Naive thymus-derived CD4-positive, alpha-beta T cell (primary cell): ENCODE measurements at regions not wholly inside any gene's neighbourhood (a gene's known extent, or its start where the extent isn't known, plus 50 kb on each side); places are given as distances from the start of the nearest gene placed in this dataset.
A peak's percentile ranks its signal among the peaks of the same experiment; 100 is the strongest.

ENCODE experiments used
- ATAC-seq: fragments of 150-1000 bp; cut with Tn5 transposase; 2 replicates; pipeline ENCODE4 v1.10.0; 2021; ENCODE audit warnings: mild to moderate bottlenecking, moderate library complexity
- CTCF ChIA-PET: fragments of 350-600 bp; sonication (Branson Sonifier 250); formaldehyde crosslinking; loops from one replicate; lab custom pipeline; 2021; ENCODE audit warnings: antibody characterized with exemption; lab: Charles Lee
- POLR2A ChIA-PET: fragments of 350-600 bp; sonication (Branson Sonifier 250); formaldehyde crosslinking; loops from one replicate; lab custom pipeline; 2021; ENCODE audit warnings: antibody characterized with exemption, inconsistent platforms; lab: Charles Lee
- DNase-seq, 9 donors: peaks; one replicate each; pipeline versions ENCODE4 v3.0.0 to v3.0.0-alpha.2; 2020 to 2022; ENCODE audit warnings: mixed read lengths in 1 of 9
- H3K27ac ChIP-seq: one replicate; pipeline ENCODE4 v1.7.0; 2013; ENCODE audit warnings: mild to moderate bottlenecking, low read depth, low read length, moderate library complexity
- H3K27me3 ChIP-seq, 2 donors: one replicate each; pipeline ENCODE4 v1.7.0; 2013; ENCODE audit warnings: low read length in 2 of 2, mild to moderate bottlenecking in 2 of 2, moderate library complexity in 2 of 2; ENCODE audit not compliant: control insufficient read depth in 2 of 2, insufficient read depth in 2 of 2
- H3K36me3 ChIP-seq, 3 experiments: 1 replicate in 2 of 3; 2 replicates in 1 of 3; pipeline ENCODE4 v1.7.0; 2013; ENCODE audit warnings: low read length in 3 of 3, mild to moderate bottlenecking in 3 of 3, moderate library complexity in 1 of 3; ENCODE audit not compliant: insufficient read depth in 3 of 3, control insufficient read depth in 2 of 3
- H3K4me1 ChIP-seq, 2 donors: one replicate each; pipeline ENCODE4 v1.7.0; 2013; ENCODE audit warnings: low read length in 2 of 2, mild to moderate bottlenecking in 2 of 2, moderate library complexity in 1 of 2; ENCODE audit not compliant: control insufficient read depth in 2 of 2, insufficient read depth in 2 of 2
- H3K4me3 ChIP-seq: 2 replicates; pipeline ENCODE4 v1.7.0; 2013; ENCODE audit warnings: mild to moderate bottlenecking, low read length
- H3K9me3 ChIP-seq, 3 experiments: 1 replicate in 2 of 3; 2 replicates in 1 of 3; pipeline ENCODE4 v1.7.0; 2013; ENCODE audit warnings: low read length in 3 of 3; ENCODE audit not compliant: control insufficient read depth in 2 of 3
- H3K27ac Mint-ChIP-seq, 9 donors: one replicate each; pipeline ENCODE4 v1.8.0; 2020 to 2022; ENCODE audit warnings: mixed read lengths in 9 of 9, mild to moderate bottlenecking in 8 of 9, moderate library complexity in 5 of 9, inconsistent platforms in 2 of 9
- H3K27me3 Mint-ChIP-seq, 5 donors: one replicate each; pipeline ENCODE4 v1.8.0; 2021 to 2022; ENCODE audit warnings: mixed read lengths in 5 of 5, mild to moderate bottlenecking in 1 of 5
- H3K36me3 Mint-ChIP-seq, 5 donors: one replicate each; pipeline ENCODE4 v1.8.0; 2020 to 2022; ENCODE audit warnings: mixed read lengths in 5 of 5, mild to moderate bottlenecking in 3 of 5, inconsistent platforms in 1 of 5
- H3K4me1 Mint-ChIP-seq, 7 donors: one replicate each; pipeline ENCODE4 v1.8.0; 2020 to 2022; ENCODE audit warnings: mixed read lengths in 7 of 7, mild to moderate bottlenecking in 3 of 7, inconsistent platforms in 1 of 7
- H3K4me3 Mint-ChIP-seq, 10 donors: one replicate each; pipeline ENCODE4 v1.8.0; 2020 to 2022; ENCODE audit warnings: mild to moderate bottlenecking in 10 of 10, mixed read lengths in 10 of 10, moderate library complexity in 6 of 10, inconsistent platforms in 2 of 10
- H3K9me3 Mint-ChIP-seq, 11 donors: one replicate each; pipeline ENCODE4 v1.8.0; 2020 to 2022; ENCODE audit warnings: mixed read lengths in 11 of 11, mild to moderate bottlenecking in 4 of 11, inconsistent platforms in 1 of 11, moderate library complexity in 1 of 11
- intact Hi-C, 2 donors: fragments of 100-400 bp; cut with micrococcal nuclease; formaldehyde crosslinking; loops; one replicate each; pipeline ENCODE4 v1.15.1; 2023

- peaks cover 49 to 96% (median 92%) of the 10 kb centered on the region in 7 donors for H3K4me1 Mint-ChIP-seq
Observed at GRCh38 chr1:194056169-194056568, 869.8 kb upstream of the B3GALT2 start.

GRCh38 chr1:194055536-194055935 is 869.1 kb upstream of the B3GALT2 start:
- H3K4me1 ChIP-seq = peaks cover 7 to 88% of the 10 kb centered on the region in 2 donors
- peaks cover 48 to 90% (median 87%) of the 10 kb centered on the region in 7 donors for H3K4me1 Mint-ChIP-seq
- peak overlapping the region; percentile 29 for H3K27ac ChIP-seq
- DNase-seq (no peak), ATAC-seq (no peak)
- H3K4me3 Mint-ChIP-seq = peak overlapping the region in 7 of 10 donors; percentile 2 to 78 (median 65)
- H3K9me3 Mint-ChIP-seq = peaks cover 0 to 35% (median 8%) of the 10 kb centered on the region in 11 donors
- H3K36me3 ChIP-seq = no peaks in the 10 kb centered on the region
- H3K4me3 ChIP-seq = no peak overlapping the region
- CTCF ChIA-PET = no interaction called here
- POLR2A ChIA-PET = interaction anchor here (1.0 to 1.4 kb wide), 2 partner anchors 11 to 234 kb away, joined by 3 to 4 read pairs; no protein-coding TSS in a partner anchor
- peaks cover 6 to 46% (median 10%) of the 10 kb centered on the region in 5 donors for H3K36me3 Mint-ChIP-seq
- intact Hi-C loops = loop anchor here (2.0 to 10.0 kb wide), 3 partner anchors 47 to 991 kb away; partner anchors contain the start of gene B3GALT2 (in 1 of the 2)
- peak overlapping the region in 7 of 9 donors; percentile 80 to 98 (median 89) for H3K27ac Mint-ChIP-seq
- no peaks in the 10 kb centered on the region for H3K9me3 ChIP-seq
- H3K27me3 ChIP-seq = no peaks in the 10 kb centered on the region
- no peaks in the 10 kb centered on the region for H3K27me3 Mint-ChIP-seq

More at GRCh38 chr1:194056169-194056568, 869.8 kb upstream of the B3GALT2 start:
- H3K9me3 Mint-ChIP-seq = peaks cover 0 to 36% (median 10%) of the 10 kb centered on the region in 11 donors
- peak; percentile 82 for ATAC-seq
- H3K27me3 ChIP-seq = no peaks in the 10 kb centered on the region
- peaks cover 10 to 94% of the 10 kb centered on the region in 2 donors for H3K4me1 ChIP-seq
- no peaks in the 10 kb centered on the region for H3K9me3 ChIP-seq
- no peaks in the 10 kb centered on the region for H3K27me3 Mint-ChIP-seq
- H3K36me3 ChIP-seq = no peaks in the 10 kb centered on the region
- peak overlapping the region; percentile 29 for H3K27ac ChIP-seq
- H3K36me3 Mint-ChIP-seq = peaks cover 6 to 50% (median 12%) of the 10 kb centered on the region in 5 donors
- no peak overlapping the region for H3K4me3 ChIP-seq
- H3K4me3 Mint-ChIP-seq = peak overlapping the region; percentile 18 to 78 (median 61)
- ChIA-PET CTCF (no interaction called here), POLR2A (interaction anchor here (1.0 kb wide), 1 partner anchor 234 kb away, joined by 3 read pairs; no protein-coding TSS in a partner anchor)
- H3K27ac Mint-ChIP-seq = peak overlapping the region; percentile 30 to 98 (median 84)
- peak in 7 of 9 donors; percentile 75 to 87 (median 81) for DNase-seq
- intact Hi-C loops = loop anchor here (1.0 to 10.0 kb wide), 4 partner anchors 9 to 991 kb away; partner anchors contain the start of gene B3GALT2 (in 1 of the 2)

GRCh38 chr1:194052514-194053338 is 866.3 kb upstream of the B3GALT2 start:
- Histone ChIP-seq H3K4me1 (peaks cover 7 to 61% of the 10 kb centered on the region in 2 donors), H3K27ac (peak overlapping the region; percentile 63), H3K4me3 (peak overlapping the region; percentile 9), H3K9me3 (no peaks in the 10 kb centered on the region), H3K36me3 (no peaks in the 10 kb centered on the region), H3K27me3 (no peaks in the 10 kb centered on the region)
- ChIA-PET CTCF (interaction anchor here (1.0 kb wide), 1 partner anchor 8 kb away, joined by 3 read pairs; no protein-coding TSS in a partner anchor), POLR2A (interaction anchor here (0.5 to 1.2 kb wide), 4 partner anchors 8 to 117 kb away, joined by 3 to 4 read pairs (median 3); no protein-coding TSS in a partner anchor)
- Mint-ChIP-seq H3K4me3 (peak overlapping the region; percentile 41 to 83 (median 71)), H3K4me1 (peaks cover 43 to 82% (median 69%) of the 10 kb centered on the region in 7 donors), H3K36me3 (peaks cover 0 to 34% (median 0%) of the 10 kb centered on the region in 5 donors), H3K27ac (peak overlapping the region; percentile 93 to 98 (median 96)), H3K27me3 (no peaks in the 10 kb centered on the region), H3K9me3 (peaks cover 0 to 25% (median 0%) of the 10 kb centered on the region in 11 donors)
- ATAC-seq (peak; percentile 56), DNase-seq (peak in 6 of 9 donors; percentile 21 to 54 (median 44))
- intact Hi-C loops = loop anchor here (1.0 to 10.0 kb wide), 9 partner anchors 8 to 1245 kb away; partner anchors contain the start of genes B3GALT2 (in 1 of the 2) and RGS2 (in 1 of the 2)

GRCh38 chr1:194047921-194048320 is 861.5 kb upstream of the B3GALT2 start:
- H3K27ac Mint-ChIP-seq = peak overlapping the region in 2 of 9 donors; percentile 23 to 62
- Histone ChIP-seq H3K9me3 (no peaks in the 10 kb centered on the region), H3K4me1 (peaks cover 0 to 22% of the 10 kb centered on the region in 2 donors), H3K4me3 (no peak overlapping the region), H3K36me3 (no peaks in the 10 kb centered on the region), H3K27me3 (no peaks in the 10 kb centered on the region), H3K27ac (no peak overlapping the region)
- intact Hi-C loops = no loop called here
- ChIA-PET CTCF (no interaction called here), POLR2A (interaction anchor here (0.7 kb wide), 1 partner anchor 22 kb away, joined by 3 read pairs; no protein-coding TSS in a partner anchor)
- H3K4me3 Mint-ChIP-seq = peak overlapping the region in 1 of 10 donors; percentile 18
- peaks cover 0 to 10% (median 0%) of the 10 kb centered on the region in 11 donors for H3K9me3 Mint-ChIP-seq
- ATAC-seq (no peak), DNase-seq (no peak)
- H3K27me3 Mint-ChIP-seq = no peaks in the 10 kb centered on the region
- peaks cover 0 to 13% (median 3%) of the 10 kb centered on the region in 5 donors for H3K36me3 Mint-ChIP-seq
- H3K4me1 Mint-ChIP-seq = peaks cover 21 to 71% (median 46%) of the 10 kb centered on the region in 7 donors

- Histone ChIP-seq H3K27me3 (no peaks in the 10 kb centered on the region), H3K9me3 (no peaks in the 10 kb centered on the region), H3K4me1 (peaks cover 0 to 15% of the 10 kb centered on the region in 2 donors), H3K36me3 (no peaks in the 10 kb centered on the region), H3K27ac (no peak overlapping the region), H3K4me3 (no peak overlapping the region)
- DNase-seq (no peak), ATAC-seq (no peak)
- no peak overlapping the region for H3K4me3 Mint-ChIP-seq
- H3K27me3 Mint-ChIP-seq = no peaks in the 10 kb centered on the region
- peaks cover 0 to 10% (median 3%) of the 10 kb centered on the region in 5 donors for H3K36me3 Mint-ChIP-seq
- intact Hi-C loops = no loop called here
- H3K27ac Mint-ChIP-seq = peak overlapping the region in 1 of 9 donors; percentile 36
- H3K9me3 Mint-ChIP-seq = peaks cover 0 to 7% (median 0%) of the 10 kb centered on the region in 11 donors
- ChIA-PET CTCF (no interaction called here), POLR2A (interaction anchor here (0.7 kb wide), 1 partner anchor 23 kb away, joined by 3 read pairs; no protein-coding TSS in a partner anchor)
- peaks cover 14 to 65% (median 39%) of the 10 kb centered on the region in 7 donors for H3K4me1 Mint-ChIP-seq
Observed at GRCh38 chr1:194047206-194047605, 860.8 kb upstream of the B3GALT2 start.

- no peak overlapping the region for H3K4me3 Mint-ChIP-seq
Observed at GRCh38 chr1:194045416-194045815, 859.0 kb upstream of the B3GALT2 start.

More at GRCh38 chr1:194045416-194045815, 859.0 kb upstream of the B3GALT2 start:
- intact Hi-C loops = no loop called here
- no peaks in the 10 kb centered on the region for H3K27me3 ChIP-seq
- peaks cover 10 to 68% (median 40%) of the 10 kb centered on the region in 7 donors for H3K4me1 Mint-ChIP-seq
- DNase-seq = no peak
- ChIA-PET POLR2A (interaction anchor here (0.7 to 1.4 kb wide), 2 partner anchors 9 kb away, joined by 3 to 6 read pairs; no protein-coding TSS in a partner anchor), CTCF (no interaction called here)
- no peak overlapping the region for H3K27ac ChIP-seq
- H3K9me3 Mint-ChIP-seq = peaks cover 0 to 7% (median 0%) of the 10 kb centered on the region in 11 donors
- H3K4me3 ChIP-seq = no peak overlapping the region
- peaks cover 0 to 11% of the 10 kb centered on the region in 2 donors for H3K4me1 ChIP-seq
- ATAC-seq = no peak
- peaks cover 0 to 10% (median 3%) of the 10 kb centered on the region in 5 donors for H3K36me3 Mint-ChIP-seq
- H3K27me3 Mint-ChIP-seq = no peaks in the 10 kb centered on the region
- H3K36me3 ChIP-seq = no peaks in the 10 kb centered on the region
- H3K27ac Mint-ChIP-seq = peak overlapping the region in 5 of 9 donors; percentile 18 to 69 (median 48)
- no peaks in the 10 kb centered on the region for H3K9me3 ChIP-seq
